Hepatic stellate cell (primary cell): ENCODE measurements at regions not wholly inside any gene's neighbourhood (a gene's known extent, or its start where the extent isn't known, plus 50 kb on each side); places are given as distances from the start of the nearest gene placed in this dataset.

ENCODE experiments used
- DNase-seq: peaks from one replicate; pipeline ENCODE4 v3.0.0; 2011; ENCODE audit warnings: low spot score

DNA sequence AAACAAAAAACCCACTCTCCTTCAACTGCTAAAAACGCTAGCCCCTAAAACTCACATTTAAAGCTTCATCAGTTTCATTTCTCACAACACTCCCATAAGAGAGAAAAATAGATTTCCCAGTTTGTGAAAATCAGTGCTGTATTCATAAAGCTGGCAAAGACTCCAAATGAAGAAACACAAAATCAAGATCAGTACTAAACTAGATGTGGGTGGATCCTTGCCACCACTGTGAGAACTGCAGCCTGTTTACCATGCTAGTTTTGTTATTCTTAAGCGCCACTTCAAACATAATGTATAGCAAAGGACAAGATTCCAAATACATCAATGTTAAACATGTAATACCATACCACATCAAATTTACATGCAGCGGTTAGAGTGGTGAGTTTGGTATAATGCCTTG is 104.5 kb upstream of the CCDC150 start:
- no peak for DNase-seq

DNA sequence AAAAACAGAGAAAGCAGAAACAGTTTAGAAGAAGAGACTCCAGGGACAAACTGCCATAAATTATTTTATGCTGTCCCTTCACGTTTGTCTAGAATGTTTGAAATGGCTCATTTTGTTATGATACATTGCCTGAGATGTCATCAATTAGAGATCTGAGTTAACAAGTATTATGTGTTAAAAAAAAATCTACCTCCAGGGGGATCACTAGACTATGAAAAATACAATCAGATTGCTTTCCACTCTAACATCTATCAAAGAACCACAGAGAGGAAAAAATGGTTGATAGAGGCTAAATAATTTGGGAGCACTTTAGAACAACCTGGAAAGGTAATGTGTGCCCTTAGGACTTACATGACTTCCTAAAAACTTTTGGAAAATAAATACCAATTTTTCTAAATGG is 103.8 kb upstream of the CCDC150 start:
- no peak for DNase-seq

DNA sequence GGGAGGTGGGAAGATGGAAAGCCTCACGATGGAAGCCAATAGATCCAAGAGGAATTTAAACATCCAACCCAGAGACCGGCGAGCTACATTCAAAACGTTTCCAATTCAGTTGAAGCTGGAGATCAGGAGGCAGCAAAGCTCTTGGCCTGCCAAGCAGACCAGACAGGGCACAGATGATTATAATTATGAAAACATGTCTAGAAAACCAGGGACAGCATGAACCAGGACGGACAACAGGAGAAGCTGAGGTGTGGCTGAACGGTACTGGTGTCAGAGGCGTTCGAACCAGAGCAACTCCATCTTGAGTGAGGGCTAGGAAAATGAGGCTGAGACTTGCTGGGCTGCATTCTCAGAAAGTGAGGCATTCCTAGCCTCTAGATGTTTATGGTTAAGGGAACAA is 102.2 kb upstream of the CCDC150 start:
- no peak for DNase-seq

DNA sequence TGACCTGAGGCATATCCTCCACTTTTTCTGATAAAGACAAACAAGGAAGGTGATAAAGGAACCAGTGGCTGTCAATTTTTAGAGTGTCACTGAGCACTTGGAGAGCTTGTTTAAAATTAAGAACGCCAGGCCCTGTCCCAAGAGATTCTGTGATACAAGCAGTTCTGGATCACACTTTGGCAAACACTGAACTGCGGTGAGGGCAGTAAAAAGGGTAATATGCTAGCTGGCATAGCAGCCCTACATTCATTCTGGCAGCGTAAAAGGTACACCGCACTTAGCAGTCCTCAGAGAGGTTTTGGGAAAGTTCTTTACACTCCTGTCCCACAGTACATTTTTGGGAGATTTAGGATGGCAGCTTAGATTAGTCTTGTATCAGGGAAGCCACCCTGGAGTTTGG is 101.3 kb upstream of the CCDC150 start:
- DNase-seq = no peak

DNA sequence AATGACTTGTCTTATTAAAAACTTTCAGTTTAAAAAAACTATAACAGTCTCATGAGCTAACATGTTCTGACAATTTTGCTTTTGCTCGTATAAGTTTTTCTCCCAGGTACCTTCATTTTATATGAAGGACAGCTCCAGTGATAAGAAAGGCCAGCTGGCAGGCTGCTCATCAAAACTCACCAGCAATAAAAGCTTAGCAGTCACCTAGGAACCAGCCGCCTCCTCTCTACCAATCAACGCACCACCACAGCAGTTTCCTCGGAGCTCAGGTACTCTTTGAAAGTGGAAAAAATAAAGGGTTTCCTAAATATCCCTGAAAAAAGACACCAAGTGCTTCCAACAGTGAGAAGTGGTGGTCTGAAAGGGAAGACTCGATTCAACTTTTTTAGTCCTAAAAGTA is 100.9 kb upstream of the CCDC150 start:
- DNase-seq = no peak

DNA sequence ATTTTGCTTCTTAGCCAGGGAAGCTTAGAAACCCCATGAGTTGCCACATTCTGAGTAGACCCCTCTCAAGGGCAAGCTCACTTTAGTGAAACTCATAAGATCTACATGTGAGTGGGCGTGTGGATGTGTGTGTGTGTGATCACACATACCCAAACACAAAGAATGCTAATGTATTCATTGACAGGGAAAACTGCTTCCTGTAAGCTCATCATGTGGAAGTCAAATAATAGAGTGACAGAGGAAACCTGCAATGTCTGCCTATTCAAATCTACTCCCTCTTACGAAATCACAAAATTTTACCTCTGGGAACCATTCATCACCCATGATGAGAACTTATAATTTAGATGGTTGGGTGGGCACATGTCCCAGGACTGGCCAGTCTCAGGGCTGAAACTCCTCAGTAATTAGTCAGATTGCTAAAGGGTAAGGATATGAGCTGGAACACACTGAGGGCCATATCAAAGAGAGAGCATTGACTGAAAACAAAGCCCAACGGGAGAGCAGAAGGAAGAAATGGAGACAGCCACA is 94.5 kb upstream of the CCDC150 start:
- no peak for DNase-seq

DNA sequence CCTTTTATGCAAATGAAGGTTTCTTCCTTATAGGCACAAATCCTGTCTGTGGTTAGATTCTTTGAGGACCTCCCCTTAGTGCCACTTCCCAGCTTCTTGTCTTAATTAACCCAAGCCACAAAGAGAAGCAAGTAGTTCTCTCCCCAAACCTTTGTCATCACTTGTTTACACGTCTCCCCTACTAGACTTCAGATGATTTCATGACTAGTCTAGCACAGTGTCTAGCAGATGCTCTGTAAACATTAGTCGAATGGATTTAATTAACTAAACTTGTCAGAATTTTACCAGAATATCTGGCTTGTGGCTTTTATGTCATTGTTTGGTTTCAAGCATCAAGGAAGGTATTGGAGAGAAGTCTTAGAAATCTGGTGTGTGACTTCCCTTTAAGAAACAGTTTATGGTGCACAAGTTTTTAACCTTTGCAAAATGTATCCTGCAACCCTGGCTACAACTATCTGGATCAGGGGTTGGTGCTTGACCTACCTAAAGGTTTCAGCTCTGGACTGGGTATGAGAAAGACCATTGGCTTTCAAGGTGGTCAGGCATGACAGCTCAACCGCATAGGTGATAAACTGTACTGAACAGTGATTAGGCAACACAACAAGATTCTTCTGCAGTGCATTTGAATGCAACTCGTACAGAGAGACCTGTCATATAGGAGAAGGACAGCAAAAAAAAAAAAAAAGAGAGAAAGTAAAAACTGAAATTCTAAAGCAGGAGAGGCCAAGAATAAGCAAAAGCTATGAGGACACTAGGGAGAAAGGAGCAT is 93.2 kb upstream of the CCDC150 start:
- no peak for DNase-seq

DNA sequence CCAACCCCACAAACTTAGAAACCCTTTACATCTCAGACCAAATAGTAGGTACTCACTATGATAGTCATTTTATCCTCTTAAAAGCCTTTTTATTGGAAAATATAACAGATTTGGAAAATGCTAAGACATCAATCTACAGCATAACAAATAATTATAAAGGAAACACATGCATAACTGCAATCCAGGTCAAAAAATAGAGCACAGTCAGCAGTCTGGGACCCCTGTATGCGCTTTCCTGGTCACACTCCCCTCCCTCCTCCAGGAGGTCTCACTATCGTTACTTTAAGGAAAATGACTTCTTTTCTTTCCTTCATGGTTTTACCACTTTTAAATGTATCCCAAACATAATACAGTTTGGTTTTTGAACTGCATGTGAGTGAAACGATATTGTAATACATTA is 90.5 kb upstream of the CCDC150 start:
- DNase-seq = no peak

DNA sequence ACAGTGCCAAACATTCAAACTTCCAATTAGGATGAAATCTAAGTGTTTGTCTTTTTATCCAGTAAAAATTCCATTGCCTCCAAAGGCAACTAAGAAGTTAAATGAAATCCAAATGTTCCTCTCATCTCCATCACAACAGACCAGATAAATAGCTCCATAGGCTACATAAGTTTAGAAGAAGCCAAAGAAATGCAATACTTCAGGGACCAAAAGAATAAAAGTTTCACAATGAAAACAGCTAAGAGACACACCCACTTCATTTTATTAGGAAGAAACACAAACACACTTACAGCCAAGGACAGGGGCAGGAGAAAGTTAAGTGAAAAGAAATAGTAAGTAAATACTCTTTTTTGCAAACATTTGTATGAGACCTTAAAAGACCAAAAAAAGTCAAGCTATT is 88.5 kb upstream of the CCDC150 start:
- DNase-seq = no peak

DNA sequence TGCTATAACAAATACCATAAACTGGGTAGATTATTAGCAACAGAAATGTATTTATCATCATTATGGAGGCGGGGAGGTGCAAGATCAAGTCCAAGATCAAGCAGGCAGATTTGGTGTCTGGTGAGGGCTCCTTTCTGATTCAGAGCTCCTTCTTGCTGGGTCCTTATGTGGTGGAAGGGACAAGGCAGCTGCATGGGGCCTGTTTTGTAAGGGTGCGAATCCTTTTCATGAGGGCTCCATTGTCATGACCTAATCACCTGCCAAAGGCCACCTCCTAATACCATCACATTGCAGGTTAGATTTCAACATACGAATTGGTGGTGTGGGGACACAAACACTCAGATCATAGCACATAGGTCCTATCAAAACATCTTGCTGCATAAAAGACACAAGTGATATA is 84.4 kb upstream of the CCDC150 start:
- no peak for DNase-seq

DNA sequence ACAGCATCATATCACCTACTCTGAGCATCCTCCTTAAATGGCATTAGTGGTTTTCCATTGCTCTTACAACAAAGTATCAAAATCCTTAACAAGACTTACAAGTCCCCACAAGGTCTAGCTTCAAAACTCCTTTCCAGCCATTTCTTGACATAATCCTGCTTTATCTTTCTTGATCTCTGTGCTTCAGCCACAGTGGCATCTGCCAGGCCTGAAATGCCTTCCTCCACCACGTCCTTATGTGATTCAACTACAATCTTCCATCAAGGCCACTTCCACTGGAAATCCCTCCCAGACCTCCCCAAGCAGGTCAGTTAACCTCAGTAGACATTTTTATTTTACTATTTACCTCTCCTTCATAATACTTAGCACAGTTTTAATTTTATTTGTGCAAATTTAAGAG is 83.8 kb upstream of the CCDC150 start:
- DNase-seq = no peak

DNA sequence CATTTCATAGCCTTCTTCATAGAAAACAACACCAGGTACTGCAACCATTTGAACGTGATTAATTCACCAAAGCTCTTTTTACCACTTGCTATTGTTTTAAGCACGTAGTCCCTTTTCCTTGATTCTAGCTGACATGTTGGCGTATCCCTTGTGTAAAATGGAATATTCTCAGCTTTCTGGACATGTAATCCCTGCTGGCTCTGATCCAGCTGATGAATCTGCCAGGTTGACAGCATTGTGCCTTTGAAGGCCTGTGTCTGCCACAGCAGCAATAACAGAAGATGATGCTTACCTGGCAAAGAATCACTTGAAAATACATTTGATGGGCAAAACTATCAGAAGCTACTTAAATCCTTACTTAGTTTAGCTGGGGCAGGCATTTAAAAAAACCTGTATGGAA is 81.0 kb upstream of the CCDC150 start:
- no peak for DNase-seq

DNA sequence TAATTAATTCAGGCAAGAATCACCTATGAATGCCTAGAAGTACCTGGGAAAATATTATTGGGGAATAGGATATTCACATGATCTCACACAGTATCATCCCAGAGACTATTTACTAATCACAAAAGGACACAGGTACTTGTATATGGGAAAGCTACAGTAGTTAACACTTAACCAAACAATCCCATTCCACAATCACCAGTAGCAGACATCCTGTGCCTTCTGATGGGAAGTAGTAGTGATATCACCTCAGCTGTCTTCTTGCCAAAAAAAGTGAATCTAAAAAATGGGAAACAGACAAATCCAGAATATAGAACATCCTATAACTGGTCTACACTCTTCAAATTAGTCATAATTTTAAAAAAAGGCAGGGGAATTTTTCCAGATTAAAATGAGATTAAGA is 75.6 kb upstream of the CCDC150 start:
- DNase-seq = no peak

DNA sequence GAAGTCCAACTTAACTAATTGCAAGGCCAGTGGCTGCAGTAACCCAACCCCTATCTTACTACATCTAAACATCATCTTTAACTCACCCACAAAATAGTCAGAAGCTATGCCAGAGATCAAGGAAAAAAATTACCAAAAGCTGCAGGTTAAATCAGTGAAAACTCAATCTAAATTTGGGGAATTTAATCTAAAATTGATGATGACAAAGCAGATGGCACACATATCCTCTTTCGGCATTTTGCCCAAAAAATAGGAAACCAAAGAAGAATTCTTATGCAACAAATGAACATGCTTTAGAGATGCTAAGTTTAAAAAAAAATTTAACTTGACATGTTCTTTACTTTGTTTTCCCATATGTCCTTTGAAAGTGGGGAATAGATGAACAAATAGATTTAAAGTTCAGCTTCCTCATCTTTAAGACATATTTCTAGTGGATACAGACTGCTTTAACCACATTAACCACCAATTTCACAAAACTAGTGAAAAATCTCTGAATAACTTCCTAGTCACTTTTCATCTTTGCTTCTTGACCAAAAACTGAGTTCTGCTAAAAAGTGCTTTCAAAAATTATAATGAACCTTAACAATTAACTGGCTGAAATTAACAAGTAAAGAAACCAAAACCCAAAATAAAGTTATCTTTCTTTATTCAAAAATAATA is 74.3 kb upstream of the CCDC150 start:
- DNase-seq = no peak

DNA sequence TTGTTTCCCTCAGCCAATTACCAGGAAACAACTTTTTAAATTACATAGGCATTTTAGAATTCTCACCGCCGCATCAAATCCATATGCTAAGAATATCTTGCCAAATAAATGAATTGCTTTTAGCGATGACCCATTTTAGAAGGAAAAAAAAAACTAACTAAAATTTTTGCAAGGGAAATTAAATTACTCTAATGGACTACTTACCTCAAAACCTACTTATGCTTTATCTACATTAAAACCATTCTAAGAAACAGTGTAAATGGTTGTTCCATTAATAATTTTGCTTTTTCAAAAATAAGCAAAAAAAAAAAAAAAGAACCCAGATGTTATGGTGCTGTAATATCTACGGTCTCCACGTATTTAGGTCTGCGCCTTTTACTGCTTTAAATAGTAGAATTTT is 73.5 kb upstream of the CCDC150 start:
- no peak for DNase-seq

DNA sequence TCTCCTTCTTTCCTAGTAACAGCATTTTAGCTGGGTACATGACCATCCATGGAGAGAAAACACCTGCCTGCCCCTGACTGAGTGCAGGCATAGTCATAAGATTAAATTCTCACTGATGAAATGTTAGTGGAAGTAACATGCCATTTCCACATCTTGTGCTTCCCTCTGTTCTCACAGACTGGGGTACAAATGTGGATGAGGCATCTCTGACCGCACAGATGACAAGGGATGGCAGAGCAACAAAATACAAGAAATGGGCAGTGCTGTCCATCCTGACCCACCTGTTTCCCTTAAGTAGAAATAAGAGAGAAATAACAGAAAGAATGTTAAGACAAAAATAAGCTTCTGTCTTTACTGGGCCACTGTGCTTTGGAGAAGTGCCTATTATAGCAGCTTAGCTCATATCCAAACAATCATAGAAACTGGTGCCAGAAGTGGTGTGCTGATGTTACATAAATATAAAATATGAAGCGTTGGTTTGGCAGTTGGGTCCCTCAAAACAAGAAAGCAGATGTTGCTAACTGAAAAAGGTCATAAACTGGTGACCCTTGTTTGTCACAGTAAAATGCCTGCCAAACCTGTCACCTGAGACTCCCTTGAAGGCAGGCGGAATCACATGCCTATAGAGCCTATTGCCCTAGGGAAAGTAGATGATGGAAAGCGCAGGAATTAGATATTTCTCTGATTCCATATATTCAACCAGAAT is 72.4 kb upstream of the CCDC150 start:
- DNase-seq = no peak

DNA sequence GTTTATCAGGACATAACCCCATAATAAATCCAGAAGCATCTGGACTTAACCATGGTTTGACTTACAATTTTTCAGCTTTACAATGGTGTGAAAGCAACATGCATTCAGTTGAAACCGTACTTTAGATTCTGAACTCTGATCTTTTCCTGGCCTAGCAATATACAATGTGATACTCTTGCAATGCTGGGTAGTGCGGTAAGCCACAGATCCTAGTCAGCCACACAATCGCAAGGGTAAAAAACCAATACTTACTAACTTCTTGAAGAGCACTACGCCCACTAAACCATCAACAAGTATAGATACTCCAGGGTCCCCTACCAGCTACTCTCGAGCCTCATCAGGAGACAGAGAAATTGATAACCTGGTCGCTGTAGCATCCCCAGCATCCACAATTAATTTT is 71.0 kb upstream of the CCDC150 start:
- no peak for DNase-seq

DNA sequence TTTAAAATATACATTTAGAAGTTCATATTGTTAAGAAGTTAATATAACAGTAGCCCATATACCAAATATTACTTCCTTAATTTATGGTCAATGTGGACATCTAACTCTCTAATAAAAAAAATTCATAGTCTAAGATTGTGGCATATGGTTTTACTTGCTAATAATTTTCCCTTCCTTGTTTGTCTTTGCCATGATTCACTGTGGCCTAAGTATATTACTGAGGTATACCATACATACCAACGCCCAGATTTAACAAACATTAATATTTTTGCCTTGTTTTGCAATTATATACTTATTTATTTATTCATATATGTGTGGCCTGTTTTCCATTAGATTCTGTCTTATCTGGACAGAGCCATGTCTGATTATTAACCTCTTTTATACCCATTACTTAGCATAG is 54.6 kb upstream of the CCDC150 start:
- no peak for DNase-seq

DNA sequence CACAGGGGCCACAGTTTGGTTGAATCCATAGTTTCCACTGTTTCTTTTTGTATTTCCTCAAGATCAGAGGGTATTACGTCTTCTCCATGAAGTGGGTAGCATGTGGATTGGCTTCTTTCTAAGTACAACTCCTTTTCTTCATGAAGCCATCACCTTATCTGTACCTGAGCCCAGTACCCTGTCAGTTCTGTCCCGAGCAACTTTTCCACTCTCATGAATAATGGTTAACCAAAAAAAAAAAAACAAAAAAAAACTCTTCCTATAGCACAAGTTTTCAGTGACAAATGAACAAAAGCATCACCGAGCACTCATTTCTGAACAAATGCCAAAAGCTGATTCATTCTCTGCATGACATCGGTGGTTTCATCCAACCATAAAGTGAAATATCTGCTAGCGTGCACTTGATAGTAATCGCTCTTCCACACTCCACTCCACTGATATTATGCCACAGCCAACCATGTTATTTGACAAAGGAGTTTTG is 53.0 kb upstream of the CCDC150 start:
- peak; percentile 52 for DNase-seq

DNA sequence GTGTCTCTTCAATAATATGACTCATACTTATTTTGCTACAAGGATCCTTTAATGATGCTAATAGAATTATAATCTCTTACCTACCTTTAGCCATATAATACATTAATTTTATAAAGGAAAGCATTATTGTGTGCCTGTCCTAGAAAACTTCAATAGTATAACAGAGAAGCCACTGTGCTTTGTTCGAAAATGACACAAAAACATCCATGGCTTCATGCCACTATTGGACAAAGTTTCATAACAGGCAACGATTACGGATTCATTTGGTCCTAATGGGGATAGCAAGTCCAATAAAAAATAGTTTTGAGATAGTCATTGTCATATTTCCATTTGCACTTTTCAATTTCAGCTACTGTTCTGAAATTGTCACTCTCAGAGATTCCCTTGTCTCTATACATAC is 52.5 kb upstream of the CCDC150 start:
- DNase-seq = no peak

DNA sequence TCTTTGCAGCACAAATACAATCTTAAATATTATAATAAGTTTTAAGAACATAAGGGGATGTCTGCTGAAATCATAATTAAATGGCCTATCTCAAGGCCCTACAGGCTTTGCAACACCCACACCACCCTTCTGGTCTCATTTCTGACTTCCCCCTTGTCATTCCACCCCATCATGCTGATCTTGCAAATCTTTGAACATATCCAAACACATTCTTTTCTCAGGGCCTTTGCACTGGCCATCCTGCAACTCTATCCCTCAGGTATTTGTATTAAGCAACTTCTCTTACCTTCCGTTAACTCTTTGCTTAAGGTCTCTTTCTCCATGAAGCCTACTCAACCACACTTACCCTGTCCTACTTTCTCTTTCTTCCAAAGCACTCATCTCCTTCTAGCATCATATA is 51.8 kb upstream of the CCDC150 start:
- no peak for DNase-seq

DNA sequence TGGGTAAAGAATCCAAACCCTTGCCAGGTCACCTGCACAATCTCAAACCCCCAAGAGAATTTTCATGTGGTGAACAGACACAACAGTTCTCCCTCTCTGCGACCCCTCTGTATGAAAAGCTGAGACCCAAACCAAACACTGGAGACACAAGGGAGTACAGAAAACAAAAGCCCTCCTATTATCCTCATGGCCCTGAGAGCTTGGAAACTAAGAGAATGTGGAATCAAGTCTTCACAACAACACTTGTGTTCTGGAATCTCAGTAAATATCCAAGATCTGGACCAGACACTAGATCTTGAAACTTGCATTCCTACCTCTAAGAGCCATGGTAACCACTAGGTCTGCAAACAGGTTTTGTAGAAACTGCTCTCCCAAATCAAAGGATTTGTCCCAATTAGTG is 50.1 kb upstream of the CCDC150 start:
- no peak for DNase-seq
